ENCODE measurements at regions not wholly inside any gene's neighbourhood (a gene's known extent, or its start where the extent isn't known, plus 50 kb on each side); places are given as distances from the start of the nearest gene placed in this dataset.

DNA sequence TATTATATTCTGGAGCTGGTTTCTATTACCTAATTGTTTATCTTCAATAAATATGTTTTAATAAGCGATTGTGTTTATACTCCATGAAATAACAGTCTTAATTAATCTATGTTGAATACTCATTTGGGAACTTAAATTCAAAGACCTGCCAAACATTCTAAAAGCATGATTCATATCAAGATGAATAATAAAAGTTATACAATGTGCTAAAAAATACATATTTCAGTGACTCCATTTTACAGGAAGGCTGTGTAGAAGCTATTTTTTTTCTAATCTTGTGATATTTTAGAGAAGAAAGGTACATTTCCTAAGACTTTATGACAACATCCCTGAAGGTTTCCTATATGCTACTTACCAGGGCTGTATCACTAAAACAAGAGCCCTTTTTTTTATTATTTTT is 417.9 kb downstream of the NFIB start:
- no peak for DNase-seq

DNA sequence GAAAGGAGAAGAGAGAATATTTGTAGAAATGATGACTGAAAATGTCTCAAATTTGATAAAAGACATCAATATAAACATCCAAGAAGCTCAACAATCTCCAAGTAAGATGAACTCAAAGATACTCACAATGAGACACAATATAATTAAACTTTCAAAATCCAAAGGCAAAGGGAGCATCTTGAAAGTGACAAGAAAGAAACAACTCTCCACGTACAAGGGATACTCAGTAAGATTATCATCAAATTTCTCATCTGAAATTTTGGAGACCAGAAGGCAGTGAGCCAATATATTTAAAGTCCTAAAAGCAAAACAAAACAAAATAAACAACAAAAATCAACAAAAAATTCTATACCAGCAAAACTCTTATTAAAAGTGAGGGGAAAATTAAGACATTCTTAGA is 428.7 kb downstream of the NFIB start:
- no peak for DNase-seq

DNA sequence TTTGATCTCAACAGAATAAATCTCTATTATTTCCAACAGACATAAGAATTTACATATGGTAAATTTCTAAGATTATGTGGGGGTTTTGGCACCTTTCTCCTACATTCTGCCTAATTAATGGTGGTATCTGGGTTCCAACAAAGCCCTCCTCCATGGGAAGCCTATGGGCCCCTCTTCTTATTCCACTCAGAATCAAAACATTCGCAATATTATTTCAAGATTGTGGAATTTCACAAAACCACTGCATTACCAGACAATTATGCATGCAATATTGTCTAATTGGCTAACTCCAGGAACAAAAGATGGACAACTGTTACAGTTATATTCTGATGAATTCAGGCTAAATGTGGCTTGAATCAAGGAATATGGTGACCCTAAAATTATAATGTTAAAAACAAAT is 434.0 kb downstream of the NFIB start:
- DNase-seq, result no peak

DNA sequence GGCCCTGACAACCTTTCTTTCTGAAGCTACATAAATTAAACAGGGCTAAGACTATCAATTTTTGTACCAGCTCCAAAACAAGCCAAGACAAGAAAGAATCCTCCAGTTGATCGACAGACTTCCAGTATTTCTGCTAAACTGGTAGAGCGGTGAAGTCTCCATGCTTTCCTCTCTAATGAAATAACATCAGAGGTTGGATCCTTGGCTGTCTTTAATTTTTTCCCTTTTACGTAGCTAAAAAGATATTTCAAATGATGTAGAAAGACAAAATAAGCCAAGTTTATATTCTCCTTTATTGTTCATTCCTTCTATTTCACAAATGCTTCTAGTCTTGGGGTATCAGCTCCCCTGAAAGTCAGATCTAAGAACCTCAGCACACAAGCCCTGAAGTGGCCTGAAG is 434.9 kb downstream of the NFIB start:
- DNase-seq, result no peak

DNA sequence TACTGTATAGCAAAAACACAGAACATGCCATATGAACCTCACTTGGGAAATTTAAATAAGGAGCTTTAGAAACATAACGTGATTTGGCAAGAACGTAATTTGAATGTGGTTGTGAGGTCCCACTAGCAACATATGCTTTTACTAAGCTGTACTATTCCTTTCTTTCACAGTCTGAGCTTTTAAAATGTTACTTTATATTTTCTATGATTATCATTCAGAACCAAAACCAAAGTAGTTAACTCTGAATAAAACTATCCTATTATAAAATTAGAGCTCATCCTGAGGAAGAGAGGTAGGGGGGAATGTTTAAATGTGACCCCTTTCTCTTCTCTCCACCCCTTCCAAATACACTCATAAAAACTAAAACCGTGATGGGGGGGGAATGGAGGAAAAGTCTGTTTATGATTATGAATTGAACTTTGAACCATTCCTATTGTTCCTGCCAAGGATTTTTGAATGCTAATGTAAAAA is 435.7 kb downstream of the NFIB start:
- no peak for DNase-seq

DNA sequence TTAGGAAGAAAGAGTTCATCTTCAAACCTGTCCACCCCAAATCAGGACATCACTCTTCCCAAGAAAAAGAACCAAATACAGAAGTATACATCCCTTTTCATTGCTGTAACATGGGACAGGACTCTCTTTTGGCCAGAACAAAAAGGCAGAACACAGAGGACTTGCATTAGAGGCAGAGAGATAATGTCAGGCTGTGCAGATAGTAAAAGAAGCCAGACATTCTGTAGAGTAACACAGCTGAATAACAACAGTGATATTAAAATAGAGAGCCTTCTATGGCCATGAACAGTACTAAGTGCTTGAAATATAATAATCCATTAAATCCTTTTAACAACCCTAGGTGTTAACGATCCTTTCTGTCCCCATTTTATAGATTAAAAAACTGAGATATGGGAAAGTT is 437.2 kb downstream of the NFIB start:
- no peak for DNase-seq

DNA sequence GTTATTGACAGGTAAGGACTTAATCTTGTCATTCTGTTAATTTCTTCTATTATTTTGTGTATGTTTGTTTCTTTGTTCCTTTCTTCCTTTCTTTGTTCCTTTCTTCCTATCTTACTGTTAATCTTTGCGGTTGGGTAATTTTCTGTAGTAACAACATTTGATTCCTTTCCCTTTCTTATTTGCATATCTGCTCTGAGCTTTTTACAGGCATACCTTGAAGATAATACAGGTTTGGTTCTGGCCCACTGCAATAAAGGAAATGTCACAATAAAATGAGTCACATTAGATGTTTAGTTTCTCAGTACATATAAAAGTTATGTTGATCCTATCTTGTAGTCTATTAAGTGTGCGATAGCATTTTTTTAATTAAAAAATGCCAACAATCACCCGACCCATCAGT is 440.7 kb downstream of the NFIB start:
- DNase-seq, result no peak

DNA sequence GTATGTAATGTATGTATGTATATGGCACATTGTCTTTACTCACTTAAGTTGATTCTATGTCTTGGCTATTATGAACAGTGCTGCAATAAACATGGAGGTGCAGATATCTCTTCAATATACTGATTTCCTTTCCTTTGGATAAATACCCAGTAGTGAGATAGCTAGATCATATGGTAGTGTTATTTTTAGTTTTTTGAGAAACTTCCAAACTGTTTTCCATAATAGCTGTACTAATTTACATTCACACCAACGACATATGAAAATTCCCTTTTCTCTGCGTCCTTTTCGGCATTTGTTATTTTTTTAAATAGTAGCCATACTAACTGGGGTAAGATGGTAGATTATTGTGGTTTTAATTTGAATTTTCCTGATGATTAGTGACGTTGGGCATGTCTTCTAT is 445.6 kb downstream of the NFIB start:
- DNase-seq, result no peak

DNA sequence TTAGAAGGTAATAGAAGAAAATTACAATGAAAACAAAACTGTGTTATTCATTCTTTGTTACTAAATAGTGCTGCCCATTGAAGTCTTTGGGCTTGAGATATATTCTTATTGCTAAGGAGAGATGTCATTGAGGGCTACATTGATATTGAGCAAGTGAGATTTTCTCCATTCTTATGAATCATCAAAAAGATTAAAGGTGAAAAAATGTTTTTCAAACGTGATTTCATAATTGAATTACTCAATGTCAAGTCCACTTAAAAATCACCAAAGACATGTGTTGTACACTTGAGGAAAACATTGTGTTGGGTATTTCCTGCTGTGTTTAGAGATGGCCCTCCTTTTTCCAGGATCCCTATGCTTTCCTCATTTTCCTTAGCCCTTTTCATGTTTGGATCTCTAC is 448.1 kb downstream of the NFIB start:
- DNase-seq, result no peak

DNA sequence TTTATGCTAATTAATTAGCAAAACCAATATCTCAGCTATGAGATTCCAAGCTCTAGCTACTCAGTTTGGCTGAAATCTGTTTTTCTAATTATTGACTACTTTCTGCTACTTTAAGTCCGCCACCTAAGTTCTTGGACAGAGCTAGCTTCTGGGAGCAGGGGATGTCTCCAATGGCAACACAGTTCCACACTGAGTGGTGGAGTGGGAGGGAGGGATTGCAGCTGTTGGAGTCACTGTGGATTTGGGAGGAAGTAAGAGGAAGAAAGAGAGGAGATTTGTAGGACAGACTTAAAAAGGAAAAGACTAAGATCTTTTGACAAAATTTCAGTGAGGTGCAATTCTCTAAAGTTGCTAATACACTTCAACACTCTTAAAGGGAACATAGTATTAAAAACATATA is 450.8 kb downstream of the NFIB start:
- DNase-seq, result no peak

DNA sequence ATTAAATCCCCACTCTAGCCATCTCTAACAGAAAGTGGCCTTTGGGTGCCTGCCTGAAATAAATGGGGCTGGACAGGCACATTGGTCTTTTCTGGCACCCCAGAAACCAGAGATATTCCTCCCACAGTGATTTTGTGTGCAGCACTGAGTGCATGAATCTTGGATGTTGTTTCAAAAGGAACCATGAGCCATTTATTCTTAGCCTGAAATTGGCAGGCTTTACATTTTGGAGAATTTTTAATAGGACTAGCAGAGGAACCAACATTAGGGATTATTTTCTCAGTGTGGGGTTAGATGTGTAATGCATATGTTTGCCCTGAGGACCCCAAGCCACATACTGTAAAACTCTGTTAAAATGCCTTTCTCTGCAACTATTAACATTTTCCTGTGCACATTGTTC is 451.3 kb downstream of the NFIB start:
- DNase-seq, result no peak

DNA sequence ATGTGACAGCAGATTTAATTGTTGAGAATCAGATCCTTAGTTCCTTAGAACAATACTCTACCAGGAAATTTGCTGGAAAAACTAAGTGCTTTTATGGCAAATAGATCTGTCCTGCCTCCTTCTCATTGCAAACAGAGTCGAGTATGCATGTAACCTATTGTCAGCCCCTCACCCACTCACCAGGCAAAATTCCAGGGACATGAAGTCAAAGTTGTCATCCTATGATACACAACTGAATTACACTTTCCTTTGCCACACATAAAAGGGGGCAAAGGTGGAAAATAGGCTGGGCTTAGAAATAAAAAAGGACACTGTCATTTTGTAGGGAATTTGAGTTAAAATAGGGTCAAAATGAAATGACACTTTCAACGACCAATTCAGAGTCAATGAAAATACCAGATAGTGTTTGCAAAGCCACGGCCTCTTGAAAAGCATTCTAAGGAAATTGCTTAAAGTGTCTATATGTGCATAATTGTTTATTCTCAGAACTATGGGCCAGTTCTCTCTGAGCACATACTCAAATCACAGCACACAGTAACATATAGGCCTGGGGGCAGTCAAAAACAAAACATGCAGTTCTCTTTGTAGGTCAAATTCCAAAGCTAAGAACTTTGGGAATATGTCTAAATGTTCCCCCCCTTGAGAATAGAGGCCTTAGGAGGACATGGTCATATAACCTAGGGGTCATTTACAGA is 452.8 kb downstream of the NFIB start:
- DNase-seq, result no peak

DNA sequence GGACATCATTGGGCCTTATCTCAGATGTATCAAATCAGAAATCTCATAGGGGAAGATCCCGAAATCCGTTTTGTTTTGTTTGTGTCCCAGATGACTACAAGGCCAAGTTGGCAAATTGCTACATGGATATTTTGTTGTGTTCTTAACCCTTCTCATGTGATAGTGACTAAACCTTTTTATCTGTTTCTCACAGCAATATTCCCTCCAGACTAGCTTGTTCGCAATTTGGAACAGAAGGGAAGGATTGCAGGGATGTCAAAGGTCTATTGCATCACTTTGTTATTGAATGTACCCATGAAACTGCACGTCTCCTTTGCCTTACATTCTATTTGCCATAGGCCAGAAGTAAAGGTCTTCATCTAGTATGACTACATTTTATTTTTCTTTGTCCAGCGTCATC is 453.9 kb downstream of the NFIB start:
- DNase-seq, result no peak

DNA sequence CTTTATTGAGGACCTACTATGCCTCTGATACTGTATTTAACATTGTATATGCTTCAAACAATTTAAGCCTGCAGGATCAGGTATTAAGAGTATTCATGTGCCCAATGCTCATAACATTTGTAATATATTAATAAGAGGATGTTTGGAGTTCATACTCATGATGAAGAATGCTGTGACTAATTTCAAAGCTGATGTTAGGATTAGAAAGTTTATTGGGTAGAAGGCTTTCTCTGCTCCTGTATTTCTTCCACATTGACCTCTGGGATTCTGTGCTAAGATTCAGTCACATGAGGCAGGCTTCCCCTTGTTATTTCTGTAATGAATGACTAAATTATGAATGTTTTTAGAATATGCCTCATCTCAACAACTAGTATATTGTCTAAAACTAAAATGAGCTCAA is 456.4 kb downstream of the NFIB start:
- no peak for DNase-seq

DNA sequence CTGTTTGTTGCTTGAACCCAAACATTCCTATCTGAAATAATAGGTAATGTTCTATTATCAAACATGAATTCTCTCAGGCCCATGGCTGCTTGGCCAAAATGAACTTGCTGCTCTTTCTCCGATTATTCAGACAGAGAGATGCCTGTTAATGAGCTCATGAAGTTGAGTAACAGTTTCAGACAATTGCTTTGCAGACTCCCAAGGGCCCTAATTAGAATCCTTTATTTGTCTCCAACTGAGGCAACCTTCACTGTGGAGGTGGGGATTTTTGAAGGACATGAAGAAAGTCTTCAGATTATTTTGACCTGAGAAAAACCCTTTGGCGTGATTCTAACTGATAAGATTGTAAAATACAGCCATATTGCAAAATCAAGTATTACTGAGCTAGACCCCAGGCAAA is 466.7 kb downstream of the NFIB start:
- DNase-seq, result no peak

DNA sequence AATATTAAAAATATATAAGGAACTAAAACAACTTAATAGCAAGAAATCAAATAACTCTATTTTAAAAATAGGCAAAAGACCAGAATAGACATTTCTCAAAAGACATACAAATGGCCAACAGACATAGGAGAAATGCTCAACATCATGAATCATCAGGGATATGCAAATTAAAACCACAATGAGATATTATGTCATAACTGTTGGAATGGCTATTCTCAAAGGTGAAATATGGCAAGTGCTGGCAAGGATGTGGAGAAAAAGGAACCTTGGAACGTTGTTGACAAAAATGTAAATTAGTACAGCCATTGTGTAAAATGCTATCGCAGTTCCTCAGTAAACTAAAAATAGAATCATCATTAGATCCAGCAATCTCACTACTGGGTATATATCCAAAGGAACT is 468.5 kb downstream of the NFIB start:
- DNase-seq, result no peak

DNA sequence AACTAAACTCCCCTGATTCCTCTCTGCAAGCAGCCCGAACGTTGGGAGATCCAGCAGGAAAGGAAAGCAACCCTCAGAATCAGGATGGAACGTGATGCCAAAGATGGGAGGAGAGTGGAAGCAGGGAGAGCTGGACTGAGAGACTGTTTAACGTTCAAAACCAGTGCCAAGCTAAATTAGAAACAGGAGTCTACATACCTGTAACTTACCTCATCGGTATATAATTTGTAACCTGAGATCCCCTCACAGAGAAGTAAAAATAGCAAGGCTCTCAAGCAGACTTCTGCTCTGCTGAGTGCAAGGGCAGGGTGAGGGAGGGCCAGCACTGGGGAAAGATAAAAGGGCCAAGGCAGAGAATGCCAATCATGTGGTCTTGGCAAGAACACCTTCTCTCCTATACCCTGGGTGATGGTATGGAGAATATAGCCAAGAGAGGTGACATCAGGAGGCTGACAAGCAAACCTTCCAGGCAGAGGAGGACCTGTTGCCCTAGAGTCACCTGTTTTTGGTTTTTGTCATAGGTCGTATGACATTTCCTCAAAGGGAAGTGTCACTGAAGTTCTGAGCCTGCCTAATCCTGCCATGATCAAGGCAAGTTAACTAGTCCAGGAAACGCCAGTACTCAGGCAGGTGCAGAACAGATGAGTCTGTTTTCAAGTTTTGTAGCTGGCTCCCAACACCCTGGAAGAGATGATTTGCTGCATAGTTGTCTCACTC is 472.0 kb downstream of the NFIB start:
- DNase-seq, result no peak

DNA sequence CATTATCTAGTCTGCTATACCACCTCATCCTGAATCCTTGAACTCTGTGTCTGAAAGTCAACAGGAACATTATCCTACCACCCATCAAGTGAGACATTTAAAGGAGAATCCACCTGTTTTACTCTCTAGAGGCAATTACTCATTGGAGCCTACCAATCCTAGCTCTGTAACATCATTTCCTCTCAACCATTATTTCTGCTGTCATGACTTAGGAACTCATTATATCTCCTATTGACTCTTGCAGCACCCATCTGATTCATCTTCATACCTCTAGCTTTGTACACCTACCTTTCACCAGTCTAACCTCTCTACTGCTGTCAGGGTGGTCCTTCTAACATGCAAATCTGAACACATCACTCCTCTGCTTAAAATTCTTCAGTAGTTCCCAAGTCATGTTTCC is 481.5 kb downstream of the NFIB start:
- DNase-seq, result no peak

DNA sequence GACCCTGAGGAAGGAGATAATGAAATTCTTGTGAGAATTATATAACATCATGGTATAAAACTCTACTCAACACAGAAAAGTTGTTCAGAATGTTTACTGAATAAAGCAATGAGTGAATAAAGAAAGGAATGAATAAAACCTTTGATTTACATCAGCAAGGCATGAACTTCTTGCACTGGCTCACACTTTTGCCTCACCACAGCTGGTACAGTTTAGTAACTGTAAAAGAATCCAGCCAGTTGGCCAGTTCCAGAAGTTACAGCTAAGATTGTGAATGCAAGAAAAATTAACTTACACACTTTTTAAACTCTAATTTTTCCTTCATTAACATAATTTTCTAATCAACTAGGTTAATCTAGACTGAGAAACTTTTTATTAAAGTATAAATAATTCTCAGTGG is 490.9 kb downstream of the NFIB start:
- DNase-seq, result no peak

DNA sequence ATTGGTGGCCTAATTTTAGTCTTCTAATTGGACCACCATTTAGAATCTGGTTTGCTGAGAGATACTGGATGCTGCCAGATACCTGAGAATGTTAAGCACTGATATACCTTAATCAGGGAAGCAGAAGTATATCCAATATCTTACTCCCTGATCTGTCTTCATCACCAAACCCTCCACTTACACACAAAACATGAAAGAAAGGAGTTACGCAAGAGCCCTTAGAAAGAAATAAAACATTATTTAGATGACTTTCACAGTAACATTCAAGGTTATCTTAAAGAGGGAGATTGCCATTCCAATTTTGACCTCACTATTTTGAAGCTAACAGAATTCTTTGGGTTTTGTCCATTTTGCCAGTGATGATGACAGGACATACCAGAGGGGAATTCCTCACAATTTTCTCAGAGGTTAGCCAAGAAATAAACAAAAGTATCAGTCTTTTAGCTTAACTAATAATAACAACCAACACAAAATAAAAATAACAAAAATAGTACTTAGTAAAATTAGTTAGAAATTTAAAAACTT is 496.1 kb downstream of the NFIB start:
- no peak for DNase-seq

DNA sequence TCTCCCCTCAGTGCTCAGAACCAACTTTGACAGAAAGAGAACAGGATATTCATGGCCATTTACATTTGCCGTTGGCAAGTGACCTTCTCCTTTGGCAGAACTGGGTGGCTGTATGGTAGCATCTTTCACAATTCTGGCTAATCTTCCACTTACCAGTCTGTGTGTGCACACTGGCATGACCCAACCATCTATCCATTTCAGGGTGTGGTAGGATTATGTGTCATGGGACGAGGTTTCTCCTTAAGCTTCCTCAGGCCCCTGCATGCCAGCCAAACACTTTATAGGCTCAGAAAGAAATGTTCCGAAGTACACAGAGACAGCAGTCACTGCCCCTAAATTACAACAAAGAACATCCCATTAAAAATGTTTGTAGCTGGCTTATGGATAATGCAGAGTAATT is 497.1 kb downstream of the NFIB start:
- DNase-seq, result no peak

DNA sequence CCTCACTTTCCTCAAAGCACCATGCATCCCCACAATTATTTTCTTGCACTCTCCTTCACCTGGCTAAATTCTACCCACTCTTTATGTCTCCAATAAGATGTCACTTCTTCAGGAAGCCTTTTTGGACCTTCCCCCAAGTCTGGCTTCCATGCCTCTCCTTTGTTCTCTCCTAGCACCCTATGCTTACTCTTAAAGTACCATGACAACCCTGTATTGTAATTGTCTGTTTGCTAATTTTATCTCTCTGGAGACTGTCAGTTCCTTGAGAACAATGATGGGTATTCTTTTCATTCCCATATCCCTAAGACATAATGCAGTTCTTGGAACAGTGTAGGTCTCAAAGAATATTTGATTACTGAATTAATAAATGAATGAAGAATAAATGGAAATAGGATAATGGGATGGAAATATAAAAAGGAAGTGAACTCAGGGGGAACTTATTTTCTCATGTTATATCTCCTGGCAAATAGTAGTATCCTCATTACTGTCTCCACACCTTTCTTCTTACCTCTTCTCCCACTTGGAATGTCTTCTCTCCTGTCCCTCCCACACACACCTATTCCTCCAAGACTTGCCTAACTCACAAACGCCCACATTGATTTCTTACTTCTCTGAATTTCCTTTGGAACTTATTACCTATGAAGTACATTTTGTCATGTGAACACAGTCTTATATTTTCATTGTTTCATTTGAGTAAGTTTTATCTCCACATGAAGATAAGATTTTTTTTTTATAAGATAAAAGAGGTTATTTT is 499.1 kb downstream of the NFIB start:
- DNase-seq, result no peak

DNA sequence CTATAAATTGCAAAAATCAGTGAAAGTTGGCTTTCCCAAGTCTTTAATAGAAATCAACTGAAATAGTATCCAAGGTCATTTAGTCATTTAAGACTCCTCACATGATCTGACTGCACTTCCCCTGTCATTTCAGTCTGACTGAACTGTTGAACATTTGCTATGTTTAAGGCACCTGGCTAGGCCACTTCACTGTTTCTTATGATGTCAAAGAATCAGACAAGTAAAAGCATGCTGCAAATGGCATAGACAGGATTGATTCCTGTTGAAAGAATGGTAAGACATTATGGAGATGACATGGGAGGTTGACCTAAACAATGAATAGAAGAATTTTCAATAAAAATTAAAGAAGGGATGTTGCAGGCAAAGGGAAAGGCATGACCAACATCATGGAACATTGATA is 502.1 kb downstream of the NFIB start:
- no peak for DNase-seq

DNA sequence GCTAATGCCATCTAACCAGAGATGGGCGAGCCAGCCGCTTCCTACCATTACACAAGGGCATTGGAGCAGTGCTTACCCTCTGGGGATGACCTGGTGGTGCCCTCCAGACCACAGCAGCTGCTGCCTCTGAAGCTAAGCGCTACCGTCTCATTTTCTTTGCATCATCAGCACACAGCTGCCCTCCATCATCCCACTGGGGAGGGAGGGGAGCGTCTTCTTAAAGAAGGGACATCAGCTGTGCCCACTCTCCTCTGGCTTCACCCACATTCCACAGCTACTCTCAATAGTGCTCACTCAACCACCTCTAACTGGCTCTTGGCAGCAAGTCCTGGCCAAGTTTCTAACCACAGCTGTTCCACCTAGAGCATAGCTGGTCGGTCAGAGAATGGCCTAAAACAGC is 503.4 kb downstream of the NFIB start:
- no peak for DNase-seq

Measured in activated CD4-positive, alpha-beta T cell treated with anti-CD3 and anti-CD28 coated beads, Interleukin-10, Interleukin-2, amounts not matched to agents 100 ng/mL and 50 ng/mL, durations not matched to agents 16 hours and 8 hours (primary cell).